Transverse colon (tissue), 3 donors: ENCODE measurements at regions not wholly inside any gene's neighbourhood (a gene's known extent, or its start where the extent isn't known, plus 50 kb on each side); places are given as distances from the start of the nearest gene placed in this dataset.

ENCODE experiments used
- CTCF ChIP-seq, 5 experiments: fragments of 200-600 bp in 3 of 5; fragments of 450-650 bp in 2 of 5; sonication (generic) in 3 of 5; IDR thresholded peaks; 1 replicate in 2 of 5; 2 replicates in 3 of 5; pipeline ENCODE4 v1.5.1; 2016 to 2017; ENCODE audit warnings: antibody characterized with exemption in 5 of 5, inconsistent platforms in 3 of 5, mild to moderate bottlenecking in 2 of 5, moderate library complexity in 1 of 5
- EP300 ChIP-seq: sonication (generic); formaldehyde crosslinking; IDR thresholded peaks from one replicate; pipeline ENCODE4 v1.6.1; 2017; ENCODE audit warnings: antibody characterized with exemption, low read depth
- POLR2A ChIP-seq: fragments of 450-650 bp; IDR thresholded peaks from one replicate; pipeline ENCODE4 v1.6.1; 2016; ENCODE audit warnings: antibody characterized with exemption, mild to moderate bottlenecking, moderate library complexity

DNA sequence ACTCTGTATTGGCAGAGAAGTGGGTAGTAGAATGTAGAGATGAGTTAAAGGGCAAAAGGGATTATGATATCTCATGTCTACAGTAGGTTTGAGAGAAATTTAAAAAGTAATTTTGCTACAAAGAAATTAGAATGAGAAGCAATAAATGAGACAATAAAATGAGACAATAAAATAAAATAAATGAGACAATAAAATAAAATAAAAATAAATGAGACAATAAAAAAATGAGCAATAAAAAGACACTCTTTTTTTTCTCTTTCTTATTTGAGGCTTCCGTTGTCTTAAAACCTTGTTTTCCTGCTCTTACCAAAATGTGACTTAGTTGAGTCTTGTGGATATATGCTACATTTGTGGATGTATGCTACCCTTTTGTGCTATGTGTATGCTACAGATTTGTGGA is 615.4 kb upstream of the PKDCC start:
- TF ChIP-seq CTCF (IDR thresholded peaks at IDR 0.05) (no peak), POLR2A (no peak), EP300 (no peak)
